Panc1 (cell line): ENCODE measurements at regions not wholly inside any gene's neighbourhood (a gene's known extent, or its start where the extent isn't known, plus 50 kb on each side); places are given as distances from the start of the nearest gene placed in this dataset.

Source experiments
- ATAC-seq: fragments of 200-7000 bp; cut with Tn5 transposase; 2 replicates; pipeline ENCODE4 v1.9.1; 2020; ENCODE audit warnings: mild to moderate bottlenecking, moderate library complexity
- BruUV-seq: library from RNA; stranded (reverse); fragments of 400-500 nt; replicated peaks from 2 replicates; lab custom pipeline; 2021; lab: Mats Ljungman, UMichigan
- CTCF ChIA-PET: fragments of 300-600 bp; sonication (Branson Sonifier 250); formaldehyde crosslinking; loops from one replicate; lab custom pipeline; 2022; ENCODE audit warnings: antibody characterized with exemption; lab: Charles Lee
- POLR2A ChIA-PET: fragments of 300-600 bp; sonication (Branson Sonifier 250); formaldehyde crosslinking; loops from one replicate; lab custom pipeline; 2022; ENCODE audit warnings: antibody characterized with exemption; lab: Charles Lee
- DNase-seq: peaks from one replicate; pipeline ENCODE4 v3.0.0-alpha.2; 2010; ENCODE audit warnings: low read depth, low spot score
- H3K27ac ChIP-seq: 2 replicates; pipeline ENCODE4 v1.5.1; 2011; ENCODE audit warnings: mild to moderate bottlenecking, low read length, inconsistent platforms
- H3K27me3 ChIP-seq: fragments of 200-500 bp; sonication (Bioruptor generic); 2 replicates; pipeline ENCODE4 v1.6.0; 2014; ENCODE audit warnings: low read length, inconsistent platforms; ENCODE audit not compliant: control insufficient read depth, insufficient read depth
- H3K36me3 ChIP-seq: fragments of 200-500 bp; sonication (Bioruptor generic); 2 replicates; pipeline ENCODE4 v1.5.1; 2014; ENCODE audit warnings: inconsistent platforms, mild to moderate bottlenecking, low read length, moderate library complexity; ENCODE audit not compliant: control insufficient read depth, insufficient read depth
- H3K4me1 ChIP-seq: 2 replicates; pipeline ENCODE4 v1.5.1; 2011; ENCODE audit warnings: inconsistent platforms, mild to moderate bottlenecking, low read length, moderate library complexity; ENCODE audit not compliant: control insufficient read depth, insufficient read depth
- H3K4me3 ChIP-seq, 2 experiments: 2 replicates each; pipeline ENCODE4 v1.5.1; 2011 to 2012; ENCODE audit warnings: low read depth in 2 of 2, low read length in 2 of 2, mild to moderate bottlenecking in 2 of 2, inconsistent platforms in 1 of 2, moderate library complexity in 1 of 2
- H3K9me3 ChIP-seq: fragments of 200-500 bp; sonication (Bioruptor generic); 2 replicates; pipeline ENCODE4 v1.5.1; 2014; ENCODE audit warnings: low read depth, mild to moderate bottlenecking, inconsistent platforms, low read length, moderate library complexity; ENCODE audit not compliant: control insufficient read depth, insufficient read depth
- CTCF ChIP-seq: fragments of 450-650 bp; IDR thresholded peaks from 2 replicates; pipeline ENCODE4 v1.5.1; 2017; ENCODE audit warnings: mild to moderate bottlenecking
- POLR2AphosphoS5 ChIP-seq: IDR thresholded peaks from 2 replicates; pipeline ENCODE4 v1.6.1; 2012; ENCODE audit warnings: mild to moderate bottlenecking, low read depth, low read length, moderate library complexity
- REST ChIP-seq, 2 experiments: IDR thresholded peaks; 2 replicates each; pipeline ENCODE4 v1.6.1; 2011 to 2012; ENCODE audit warnings: low read depth in 2 of 2, control low read depth in 1 of 2, low read length in 1 of 2, mild to moderate bottlenecking in 1 of 2, moderate library complexity in 1 of 2; ENCODE audit not compliant: insufficient read depth in 1 of 2
- SIN3A ChIP-seq: IDR thresholded peaks from 2 replicates; pipeline ENCODE4 v1.6.1; 2012; ENCODE audit warnings: low read depth, mild to moderate bottlenecking, low read length, moderate library complexity, borderline replicate concordance; ENCODE audit not compliant: insufficient read depth
- TCF7L2 ChIP-seq: IDR thresholded peaks from 2 replicates; pipeline ENCODE4 v1.6.1; 2011; ENCODE audit warnings: mild to moderate bottlenecking, low read depth, low read length, inconsistent platforms
- in situ Hi-C: cut with HindIII; loops from 2 replicates; pipeline ENCODE4 v1.10.0; 2016; ENCODE audit warnings: low sequenced_read_pairs, low pct_unique_long_range_greater_than_20kb
- intact Hi-C: fragments of 100-400 bp; cut with micrococcal nuclease; formaldehyde crosslinking; loops from one replicate; pipeline ENCODE4 v1.10.0; 2022; ENCODE audit not compliant: unreplicated experiment

GRCh38 chr19:32038961-32039360, 306.4 kb upstream of the ZNF507 start:
- no peaks in the 10 kb centered on the region for H3K4me1 ChIP-seq
- no TSS peak for BruUV-seq
- intact Hi-C loops (loop anchor here (10.0 kb wide), 1 partner anchor 186 kb away; no protein-coding TSS in a partner anchor), in situ Hi-C loops (no loop called here)
- no peak for ATAC-seq
- ChIA-PET POLR2A (no interaction called here), CTCF (interaction anchor here (0.7 kb wide), 1 partner anchor 129 kb away, joined by 6 read pairs; no protein-coding TSS in a partner anchor)
- H3K36me3 ChIP-seq = no peaks in the 10 kb centered on the region
- no peaks in the 10 kb centered on the region for H3K9me3 ChIP-seq
- DNase-seq = no peak
- no peak for TF ChIP-seq TCF7L2
- no peak for TF ChIP-seq CTCF
- TF ChIP-seq REST (IDR thresholded peaks at IDR 0.05; ENCODE audit: insufficient read depth in 1 of 2, low read depth in 2 of 2, low read length in 1 of 2) = no peak
- no peak for TF ChIP-seq SIN3A
- no peak for TF ChIP-seq POLR2AphosphoS5
- H3K4me3 ChIP-seq = no peak overlapping the region
- no peak overlapping the region for H3K27ac ChIP-seq
- H3K27me3 ChIP-seq = peaks cover 74% of the 10 kb centered on the region

- intact Hi-C loops = loop anchor here (10.0 kb wide), 1 partner anchor 185 kb away; no protein-coding TSS in a partner anchor
- no peak for ATAC-seq
Measured at GRCh38 chr19:32039440-32039839, 306.0 kb upstream of the ZNF507 start.

More at GRCh38 chr19:32039440-32039839, 306.0 kb upstream of the ZNF507 start:
- in situ Hi-C loops = no loop called here
- Histone ChIP-seq H3K27ac (no peak overlapping the region), H3K27me3 (peaks cover 77% of the 10 kb centered on the region), H3K4me1 (no peaks in the 10 kb centered on the region), H3K9me3 (no peaks in the 10 kb centered on the region), H3K36me3 (no peaks in the 10 kb centered on the region), H3K4me3 (no peak overlapping the region)
- ChIA-PET CTCF (interaction anchor here (0.7 kb wide), 1 partner anchor 128 kb away, joined by 6 read pairs; no protein-coding TSS in a partner anchor), POLR2A (no interaction called here)
- TF ChIP-seq TCF7L2 (no peak), POLR2AphosphoS5 (no peak), REST (IDR thresholded peaks at IDR 0.05; ENCODE audit: insufficient read depth in 1 of 2, low read depth in 2 of 2, low read length in 1 of 2) (no peak), CTCF (no peak), SIN3A (no peak)
- BruUV-seq = no TSS peak
- no peak for DNase-seq
